IMR-90 (cell line): ENCODE measurements at regions not wholly inside any gene's neighbourhood (a gene's known extent, or its start where the extent isn't known, plus 50 kb on each side); places are given as distances from the start of the nearest gene placed in this dataset.

Source experiments
- ATAC-seq: fragments of 200-7000 bp; cut with Tn5 transposase; 2 replicates; pipeline ENCODE4 v1.9.1; 2020; ENCODE audit warnings: low read depth, mild to moderate bottlenecking, moderate library complexity
- BruUV-seq: library from RNA; stranded (reverse); fragments of 400-500 nt; replicated peaks from 2 replicates; lab custom pipeline; 2021; lab: Mats Ljungman, UMichigan
- CTCF ChIA-PET: fragments of 300-600 bp; formaldehyde crosslinking; extraction: SDS; loops from one replicate; lab custom pipeline; 2021; ENCODE audit warnings: antibody characterized with exemption; lab: Yijun Ruan, JAX
- POLR2A ChIA-PET: fragments of 300-600 bp; sonication (Branson Sonifier 250); formaldehyde crosslinking; loops from one replicate; lab custom pipeline; 2022; ENCODE audit warnings: antibody characterized with exemption; ENCODE audit not compliant: unreplicated experiment; lab: Charles Lee
- DNase-seq: peaks from one replicate; pipeline ENCODE4 v3.0.0; 2013
- H2AFZ ChIP-seq: replicated peaks from 2 replicates; pipeline ENCODE3; 2013; ENCODE audit warnings: low read length, mild to moderate bottlenecking; ENCODE audit not compliant: poor library complexity
- H2AK5ac ChIP-seq: 2 replicates; pipeline ENCODE4 v1.6.1; 2013; ENCODE audit warnings: low read depth, low read length, inconsistent platforms
- H2AK9ac ChIP-seq: replicated peaks from 2 replicates; pipeline ENCODE3; 2013; ENCODE audit warnings: mild to moderate bottlenecking, low read depth, low read length, moderate library complexity; ENCODE audit not compliant: poor library complexity
- H2BK120ac ChIP-seq: 2 replicates; pipeline ENCODE4 v1.6.1; 2013; ENCODE audit warnings: low read depth, low read length, inconsistent platforms
- H2BK15ac ChIP-seq: 3 replicates; pipeline ENCODE4 v1.6.1; 2013; ENCODE audit warnings: low read depth, low read length, inconsistent platforms
- H2BK20ac ChIP-seq: 2 replicates; pipeline ENCODE4 v1.6.1; 2013; ENCODE audit warnings: low read depth, mild to moderate bottlenecking, inconsistent platforms, low read length, moderate library complexity
- H2BK5ac ChIP-seq: 2 replicates; pipeline ENCODE4 v1.6.1; 2013; ENCODE audit warnings: mild to moderate bottlenecking, low read depth, low read length, inconsistent platforms; ENCODE audit not compliant: poor library complexity, severe bottlenecking
- H3K14ac ChIP-seq: replicated peaks from 2 replicates; pipeline ENCODE4 v1.6.1; 2013; ENCODE audit warnings: low read depth, low read length, inconsistent platforms
- H3K18ac ChIP-seq: 2 replicates; pipeline ENCODE4 v1.6.1; 2013; ENCODE audit warnings: low read depth, low read length, control low read depth
- H3K23ac ChIP-seq: 2 replicates; pipeline ENCODE4 v1.6.1; 2013; ENCODE audit warnings: low read depth, low read length, inconsistent platforms
- H3K27ac ChIP-seq: 2 replicates; pipeline ENCODE4 v1.5.1; 2013; ENCODE audit warnings: mild to moderate bottlenecking, control low read depth, low read length; ENCODE audit not compliant: insufficient read depth
- H3K27me3 ChIP-seq: 2 replicates; pipeline ENCODE4 v1.6.1; 2013; ENCODE audit warnings: low read length; ENCODE audit not compliant: control insufficient read depth, insufficient read depth
- H3K36me3 ChIP-seq: 2 replicates; pipeline ENCODE4 v1.6.1; 2013; ENCODE audit warnings: low read length, mixed read lengths; ENCODE audit not compliant: control insufficient read depth, insufficient read depth
- H3K4ac ChIP-seq: 2 replicates; pipeline ENCODE4 v1.6.1; 2013; ENCODE audit warnings: low read depth, low read length, inconsistent platforms
- H3K4me1 ChIP-seq: 2 replicates; pipeline ENCODE4 v1.6.1; 2013; ENCODE audit warnings: low read length, mixed read lengths; ENCODE audit not compliant: control insufficient read depth, insufficient read depth
- H3K4me2 ChIP-seq: 2 replicates; pipeline ENCODE4 v1.6.1; 2013; ENCODE audit warnings: low read depth, mild to moderate bottlenecking, control low read depth, low read length, moderate library complexity
- H3K4me3 ChIP-seq: 2 replicates; pipeline ENCODE4 v1.5.1; 2013; ENCODE audit warnings: low read depth, mild to moderate bottlenecking, control low read depth, low read length, moderate library complexity; ENCODE audit not compliant: insufficient read depth
- H3K56ac ChIP-seq: 2 replicates; pipeline ENCODE4 v1.6.1; 2013; ENCODE audit warnings: low read length, inconsistent platforms; ENCODE audit not compliant: insufficient read depth; ENCODE audit errors: extremely low read depth
- H3K79me1 ChIP-seq, 2 experiments: 2 replicates each; pipeline ENCODE4 v1.6.1; 2013; ENCODE audit warnings: low read length in 2 of 2, inconsistent platforms in 1 of 2, low read depth in 1 of 2
- H3K9ac ChIP-seq: 2 replicates; pipeline ENCODE4 v1.6.1; 2013; ENCODE audit warnings: low read depth, low read length, control low read depth
- H3K9me1 ChIP-seq: 2 replicates; pipeline ENCODE4 v1.6.1; 2013; ENCODE audit warnings: low read length, inconsistent platforms; ENCODE audit not compliant: insufficient read depth
- H3K9me3 ChIP-seq: 2 replicates; pipeline ENCODE4 v1.6.1; 2013; ENCODE audit warnings: low read length; ENCODE audit not compliant: control insufficient read depth, insufficient read depth
- H4K20me1 ChIP-seq: 2 replicates; pipeline ENCODE4 v1.6.1; 2013; ENCODE audit warnings: low read length, inconsistent platforms; ENCODE audit not compliant: insufficient read depth
- H4K5ac ChIP-seq: 2 replicates; pipeline ENCODE4 v1.6.1; 2013; ENCODE audit warnings: mild to moderate bottlenecking, low read depth, low read length, control low read depth
- H4K8ac ChIP-seq, 2 experiments: 2 replicates each; pipeline ENCODE4 v1.6.1; 2013; ENCODE audit warnings: low read depth in 2 of 2, low read length in 2 of 2, control low read depth in 1 of 2, inconsistent platforms in 1 of 2
- H4K91ac ChIP-seq: 2 replicates; pipeline ENCODE4 v1.6.1; 2013; ENCODE audit warnings: low read depth, low read length, inconsistent platforms; ENCODE audit not compliant: insufficient read depth
- CEBPB ChIP-seq: IDR thresholded peaks from 2 replicates; pipeline ENCODE4 v1.6.1; 2012; ENCODE audit warnings: low read depth, low read length, improper control_type of control experiment
- CTCF ChIP-seq: conservative IDR thresholded peaks from 2 replicates; pipeline ENCODE4 v1.5.1; 2012; ENCODE audit warnings: mild to moderate bottlenecking, low read depth, low read length, improper control_type of control experiment
- NFE2L2 ChIP-seq: fragments of 150-350 bp; IDR thresholded peaks from 2 replicates; pipeline ENCODE4 v1.6.1; 2016; ENCODE audit warnings: low read depth, mild to moderate bottlenecking, low read length
- RAD21 ChIP-seq: IDR thresholded peaks from 2 replicates; pipeline ENCODE4 v1.6.1; 2012; ENCODE audit warnings: low read length, improper control_type of control experiment
- SMC3 ChIP-seq: fragments of 150-350 bp; IDR thresholded peaks from 2 replicates; pipeline ENCODE4 v1.6.1; 2016; ENCODE audit warnings: low read depth, mild to moderate bottlenecking, antibody characterized with exemption, low read length, moderate library complexity
- USF2 ChIP-seq: fragments of 150-350 bp; IDR thresholded peaks from 2 replicates; pipeline ENCODE4 v1.6.1; 2017; ENCODE audit warnings: mild to moderate bottlenecking, antibody characterized with exemption, low read length, low read depth
- WGBS, 2 experiments: methylation state at CpG; one replicate each; pipeline versions ENCODE4 v1.1.5 to v1.1.7; 2013; ENCODE audit warnings: missing lambda C conversion rate in 2 of 2; ENCODE audit not compliant: insufficient read length in 1 of 2; ENCODE audit errors: extremely low coverage in 2 of 2; 5-methylcytosine and 5-hydroxymethylcytosine counted together
- dilution Hi-C: fragments of 300-500 bp; cut with HindIII; formaldehyde crosslinking; loops from one replicate; pipeline ENCODE4 v1.14.3; 2018; ENCODE audit warnings: low sequenced_read_pairs; ENCODE audit not compliant: unreplicated experiment
- in situ Hi-C: fragments of 300-500 bp; cut with MboI; formaldehyde crosslinking; loops from 3 replicates; pipeline ENCODE4 v1.14.3; 2019; ENCODE audit warnings: low sequenced_read_pairs, inconsistent platforms, mixed read lengths
- intact Hi-C: fragments of 100-400 bp; cut with micrococcal nuclease; formaldehyde crosslinking; loops from 2 replicates; pipeline ENCODE4 v1.10.0; 2022

DNA sequence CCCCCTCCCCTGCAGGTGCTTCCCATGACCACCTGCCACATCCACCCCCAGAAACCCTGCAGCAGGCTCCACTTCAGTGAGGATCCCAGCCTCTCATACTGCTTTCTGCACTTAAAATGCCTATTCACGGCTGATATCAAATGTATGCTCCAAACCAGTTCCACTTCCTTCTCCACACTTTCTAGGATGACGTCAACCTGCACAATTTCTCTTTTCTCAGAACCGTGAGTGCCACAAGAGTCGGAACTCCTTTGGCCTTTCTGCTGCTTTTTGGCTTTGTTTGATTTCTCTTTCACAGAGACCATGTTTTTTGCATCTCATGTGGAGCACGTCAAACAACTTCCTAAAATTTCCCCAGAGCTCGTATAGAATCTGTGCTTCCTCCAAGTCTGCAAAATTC, 378.8 kb upstream of the TNRC6C start:
- Histone ChIP-seq H3K14ac (no peak overlapping the region), H4K8ac (no peak overlapping the region), H2BK120ac (no peak overlapping the region), H3K79me1 (no peaks in the 10 kb centered on the region), H3K27me3 (peaks cover 20% of the 10 kb centered on the region), H3K4ac (no peak overlapping the region), H3K9me3 (no peaks in the 10 kb centered on the region), H3K36me3 (no peaks in the 10 kb centered on the region), H3K9me1 (no peaks in the 10 kb centered on the region), H3K4me3 (no peak overlapping the region), H3K4me2 (no peak overlapping the region), H3K18ac (no peak overlapping the region), H3K23ac (no peak overlapping the region), H4K20me1 (no peaks in the 10 kb centered on the region), H2AFZ (no peak overlapping the region), H2BK5ac (no peak overlapping the region), H2AK9ac (no peak overlapping the region), H4K91ac (no peak overlapping the region), H2AK5ac (no peak overlapping the region), H3K56ac (no peak overlapping the region), H3K27ac (no peak overlapping the region), H2BK15ac (no peak overlapping the region), H2BK20ac (no peak overlapping the region), H3K9ac (no peak overlapping the region), H3K4me1 (no peaks in the 10 kb centered on the region), H4K5ac (no peak overlapping the region)
- DNase-seq (no peak), ATAC-seq (no peak)
- WGBS, 2 experiments, result 58% methylated on average over 6 of the region's 6 CpGs; no CpG with 5 or more reads in 1 of the 2 experiments
- in situ Hi-C loops, result no loop called here
- CTCF ChIA-PET, result no interaction called here
- BruUV-seq, result no TSS peak
- TF ChIP-seq USF2 (no peak), RAD21 (no peak), SMC3 (no peak), NFE2L2 (no peak), CEBPB (no peak), CTCF (no peak)
- dilution Hi-C loops, result no loop called here
- POLR2A ChIA-PET, result no interaction called here
- intact Hi-C loops, result no loop called here
